Spleen (tissue), 7 donors: ENCODE measurements at regions not wholly inside any gene's neighbourhood (a gene's known extent, or its start where the extent isn't known, plus 50 kb on each side); places are given as distances from the start of the nearest gene placed in this dataset.

Source experiments
- CTCF ChIP-seq, 11 experiments: fragments of 200-600 bp in 7 of 11; fragments of 450-650 bp in 4 of 11; sonication (generic) in 4 of 11; IDR thresholded peaks in 8 of 11; conservative IDR thresholded peaks in 3 of 11; 1 replicate in 7 of 11; 2 replicates in 4 of 11; pipeline versions ENCODE4 v1.4.0 to v1.8.0; 2016 to 2021; ENCODE audit warnings: antibody characterized with exemption in 11 of 11, inconsistent platforms in 4 of 11, mild to moderate bottlenecking in 1 of 11
- POLR2A ChIP-seq, 3 donors: fragments of 450-650 bp; IDR thresholded peaks; one replicate each; pipeline ENCODE4 v1.5.1; 2017; ENCODE audit warnings: antibody characterized with exemption in 3 of 3, mild to moderate bottlenecking in 1 of 3
- POLR2AphosphoS5 ChIP-seq, 3 donors: sonication (generic); formaldehyde crosslinking; IDR thresholded peaks; one replicate each; pipeline ENCODE4 v1.5.1; 2017; ENCODE audit warnings: antibody characterized with exemption in 3 of 3
- donor health status: DM: no; HTN: no; CAD: no; lungs with moderate emphysema.
- donor health status: DM: no; HTN: no; CAD: no.
- donor health status: DM: no; HTN: no; CAD: no.

- TF ChIP-seq CTCF (IDR thresholded peaks at IDR 0.05 in 8 of 11, conservative IDR thresholded peaks at IDR 0.05 in 3 of 11) (no peak), POLR2AphosphoS5 (IDR thresholded peaks at IDR 0.05) (no peak), POLR2A (IDR thresholded peaks at IDR 0.05) (no peak)
These were observed 129.6 kb downstream of the VPREB1 start for GRCh38 chr22:22374163-22374562.
